ENCODE measurements at regions not wholly inside any gene's neighbourhood (a gene's known extent, or its start where the extent isn't known, plus 50 kb on each side); places are given as distances from the start of the nearest gene placed in this dataset.

DNA sequence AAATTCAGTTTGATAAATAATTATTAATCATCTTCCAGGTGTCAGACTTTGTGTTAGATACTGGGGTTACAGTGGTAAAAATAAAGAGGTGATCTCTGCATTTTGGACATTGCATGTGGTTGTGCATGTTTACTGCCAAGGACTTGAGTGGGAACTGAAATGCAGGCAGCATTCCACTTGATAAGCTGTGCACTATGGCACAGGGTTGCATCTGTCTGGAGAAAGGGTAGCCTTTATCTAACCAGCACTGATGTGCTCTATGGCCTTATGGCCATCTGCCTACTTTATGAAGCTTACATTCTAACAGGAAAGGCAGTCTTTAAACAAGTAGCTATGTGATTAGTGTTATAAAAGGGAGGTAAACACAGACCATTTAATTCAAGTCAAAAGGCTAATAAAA is 53.0 kb upstream of the MLIP start:
- Histone ChIP-seq H2BK20ac (ENCODE audit: low read length) (no peak overlapping the region), H2BK12ac (ENCODE audit: low read depth, low read length) (no peak overlapping the region), H3K9ac (replicated peaks in 1 of 4; ENCODE audit: extremely low read depth in 1 of 4, low read depth in 3 of 4, low read length in 3 of 4) (no peak overlapping the region), H3K56ac (replicated peaks; ENCODE audit: insufficient read length, low read depth, low read length) (no peak overlapping the region), H3K79me2 (ENCODE audit: control insufficient read depth in 1 of 2, insufficient read depth in 2 of 2, low read length in 2 of 2) (no peaks in the 10 kb centered on the region), H3K4me2 (ENCODE audit: insufficient read depth in 1 of 2, low read depth in 2 of 2, low read length in 2 of 2) (no peak overlapping the region), H2AK5ac (ENCODE audit: low read depth, low read length) (no peak overlapping the region), H3K4me1 (replicated peaks in 1 of 4; ENCODE audit: control insufficient read depth in 3 of 4, insufficient read depth in 4 of 4, low read length in 3 of 4) (no peaks in the 10 kb centered on the region), H3K36me3 (ENCODE audit: control insufficient read depth in 2 of 4, insufficient read depth in 4 of 4, low read length in 3 of 4) (no peaks in the 10 kb centered on the region), H4K8ac (ENCODE audit: extremely low read depth, insufficient read depth, low read length) (no peak overlapping the region), H2BK15ac (ENCODE audit: low read length) (no peak overlapping the region), H3K27ac (ENCODE audit: low read depth, low read length) (no peak overlapping the region), H3K18ac (ENCODE audit: extremely low read depth, low read length) (no peak overlapping the region), H3K4ac (replicated peaks; ENCODE audit: insufficient read length, low read depth, low read length) (no peak overlapping the region), H2BK5ac (ENCODE audit: low read depth, low read length) (no peak overlapping the region), H4K91ac (replicated peaks; ENCODE audit: insufficient read length, low read length) (no peak overlapping the region), H3K4me3 (ENCODE audit: extremely low read depth in 1 of 4, insufficient read depth in 2 of 4, low read depth in 3 of 4, low read length in 4 of 4) (no peak overlapping the region), H3K23me2 (ENCODE audit: low read depth, low read length) (no peaks in the 10 kb centered on the region), H3K23ac (ENCODE audit: insufficient read length) (no peak overlapping the region), H4K5ac (ENCODE audit: insufficient read length, low read depth, low read length) (no peak overlapping the region), H3K14ac (ENCODE audit: insufficient read length) (no peak overlapping the region), H2BK120ac (replicated peaks; ENCODE audit: low read depth, low read length) (no peak overlapping the region), H3K9me3 (ENCODE audit: insufficient read depth in 2 of 2, low read depth in 1 of 2, low read length in 1 of 2) (no peaks in the 10 kb centered on the region), H2AFZ (ENCODE audit: low read length) (no peak overlapping the region), H4K20me1 (replicated peaks in 1 of 2; ENCODE audit: control insufficient read depth in 1 of 2, insufficient read depth in 2 of 2, low read length in 2 of 2) (no peaks in the 10 kb centered on the region), H3K79me1 (ENCODE audit: low read depth, low read length) (no peaks in the 10 kb centered on the region), H3K27me3 (replicated peaks in 1 of 4; ENCODE audit: control insufficient read depth in 3 of 4, extremely low read depth in 1 of 4, insufficient read depth in 3 of 4, low read length in 3 of 4) (no peaks in the 10 kb centered on the region)
- ChIA-PET POLR2A (ENCODE audit: partially characterized antibody) (no interaction called here), CTCF (ENCODE audit: partially characterized antibody) (no interaction called here)
- no peak for DNase-seq (ENCODE audit: low read depth in 1 of 2, low spot score in 2 of 2)
- no peak for TF ChIP-seq SIN3A (conservative IDR thresholded peaks at IDR 0.05 in 1 of 2, IDR thresholded peaks at IDR 0.05 in 1 of 2; ENCODE audit: low read depth in 1 of 2, low read length in 2 of 2)
- no peak for TF ChIP-seq PHF8 (conservative IDR thresholded peaks at IDR 0.05; ENCODE audit: low read depth, low read length)
- no peak for TF ChIP-seq TCF12 (IDR thresholded peaks at IDR 0.05; ENCODE audit: low read depth, low read length)
- TF ChIP-seq POLR2A (IDR thresholded peaks at IDR 0.05; ENCODE audit: control extremely low read depth in 1 of 2, low read depth in 2 of 2, low read length in 2 of 2), result no peak
- TF ChIP-seq CTBP2 (IDR thresholded peaks at IDR 0.05; ENCODE audit: borderline replicate concordance, insufficient read depth, insufficient read length, low read length), result no peak
- TF ChIP-seq, protein P1, sequence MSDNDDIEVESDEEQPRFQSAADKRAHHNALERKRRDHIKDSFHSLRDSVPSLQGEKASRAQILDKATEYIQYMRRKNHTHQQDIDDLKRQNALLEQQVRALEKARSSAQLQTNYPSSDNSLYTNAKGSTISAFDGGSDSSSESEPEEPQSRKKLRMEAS (IDR thresholded peaks at IDR 0.05), result no peak
- no peak for TF ChIP-seq SIRT6 (IDR thresholded peaks at IDR 0.05; ENCODE audit: low read length)
- FAIRE-seq, result no peak

All from H1 (cell line).